Lung (tissue), 11 donors: ENCODE measurements at regions not wholly inside any gene's neighbourhood (a gene's known extent, or its start where the extent isn't known, plus 50 kb on each side); places are given as distances from the start of the nearest gene placed in this dataset.

Experiments used
- ATAC-seq: fragments of 200-7000 bp; cut with Tn5 transposase; one replicate; pipeline ENCODE4 v1.9.1; 2020; ENCODE audit warnings: moderate number of reproducible peaks; ENCODE audit not compliant: insufficient read depth, low FRiP score
- DNase-seq, 3 donors: peaks; one replicate each; pipeline ENCODE4 v3.0.0-alpha.2; 2013 to 2017
- H3K27ac ChIP-seq, 2 donors: one replicate each; pipeline ENCODE4 v1.5.1; 2013; ENCODE audit warnings: mild to moderate bottlenecking in 2 of 2, moderate library complexity in 2 of 2, control low read depth in 1 of 2, inconsistent platforms in 1 of 2, low read depth in 1 of 2, low read length in 1 of 2
- H3K27me3 ChIP-seq, 3 donors: one replicate each; pipeline ENCODE4 v1.5.1; 2013; ENCODE audit warnings: low read length in 2 of 3; ENCODE audit not compliant: control insufficient read depth in 3 of 3, insufficient read depth in 3 of 3
- H3K36me3 ChIP-seq, 4 donors: one replicate each; pipeline ENCODE4 v1.5.1; 2013; ENCODE audit warnings: low read length in 4 of 4, mild to moderate bottlenecking in 1 of 4, moderate library complexity in 1 of 4; ENCODE audit not compliant: control insufficient read depth in 4 of 4, insufficient read depth in 4 of 4
- H3K4me1 ChIP-seq, 5 donors: one replicate each; pipeline ENCODE4 v1.5.1; 2013; ENCODE audit warnings: low read length in 5 of 5, mild to moderate bottlenecking in 2 of 5, moderate library complexity in 1 of 5; ENCODE audit not compliant: control insufficient read depth in 5 of 5, insufficient read depth in 5 of 5
- H3K4me3 ChIP-seq: one replicate; pipeline ENCODE4 v1.5.1; 2013; ENCODE audit warnings: mild to moderate bottlenecking, control low read depth, moderate library complexity
- H3K9ac ChIP-seq, 2 donors: one replicate each; pipeline ENCODE4 v1.5.1; 2013; ENCODE audit warnings: low read length in 2 of 2, control low read depth in 1 of 2; ENCODE audit not compliant: insufficient read depth in 1 of 2
- H3K9me3 ChIP-seq, 4 donors: one replicate each; pipeline ENCODE4 v1.5.1; 2013; ENCODE audit warnings: low read length in 3 of 4, mild to moderate bottlenecking in 1 of 4, moderate library complexity in 1 of 4; ENCODE audit not compliant: control insufficient read depth in 4 of 4, insufficient read depth in 3 of 4
- CTCF ChIP-seq: IDR thresholded peaks from 2 replicates; pipeline ENCODE4 v1.5.1; 2012; ENCODE audit warnings: mild to moderate bottlenecking; ENCODE audit errors: control extremely low read depth, extremely low read depth
- WGBS, 2 donors: extraction: QIAGEN DNeasy Blood & Tissue Kit; methylation state at CpG; one replicate each; pipeline ENCODE4 v1.1.7; 2013; 5-methylcytosine and 5-hydroxymethylcytosine counted together
- donor health status: control.
- donor health status: control.
- donor health status: Bipolar disorder and iron deficiency.
- donor health status: healthy.
- donor health status: DM: yes; HTN: yes; CAD: no.

- 85% methylated on average over 2 of the region's 2 CpGs for WGBS, 2 donors
- Histone ChIP-seq H3K9ac (no peak overlapping the region), H3K4me3 (no peak overlapping the region), H3K9me3 (peaks cover 0 to 2% (median under 1%) of the 10 kb centered on the region in 4 donors), H3K36me3 (no peaks in the 10 kb centered on the region), H3K27me3 (no peaks in the 10 kb centered on the region), H3K27ac (no peak overlapping the region), H3K4me1 (no peaks in the 10 kb centered on the region)
- TF ChIP-seq CTCF: no peak
- DNase-seq (no peak), ATAC-seq (no peak)
These were observed 156.5 kb upstream of the BRINP3 start for GRCh38 chr1:190634134-190634533.

- ATAC-seq (no peak), DNase-seq (no peak)
- TF ChIP-seq CTCF: no peak
- H3K4me1 ChIP-seq: no peaks in the 10 kb centered on the region
- no peaks in the 10 kb centered on the region for H3K36me3 ChIP-seq
- H3K4me3 ChIP-seq: no peak overlapping the region
- H3K9ac ChIP-seq: no peak overlapping the region
- H3K27me3 ChIP-seq: no peaks in the 10 kb centered on the region
- H3K9me3 ChIP-seq: no peaks in the 10 kb centered on the region
- no peak overlapping the region for H3K27ac ChIP-seq
These were observed 171.9 kb upstream of the BRINP3 start for GRCh38 chr1:190649553-190649952.

DNA sequence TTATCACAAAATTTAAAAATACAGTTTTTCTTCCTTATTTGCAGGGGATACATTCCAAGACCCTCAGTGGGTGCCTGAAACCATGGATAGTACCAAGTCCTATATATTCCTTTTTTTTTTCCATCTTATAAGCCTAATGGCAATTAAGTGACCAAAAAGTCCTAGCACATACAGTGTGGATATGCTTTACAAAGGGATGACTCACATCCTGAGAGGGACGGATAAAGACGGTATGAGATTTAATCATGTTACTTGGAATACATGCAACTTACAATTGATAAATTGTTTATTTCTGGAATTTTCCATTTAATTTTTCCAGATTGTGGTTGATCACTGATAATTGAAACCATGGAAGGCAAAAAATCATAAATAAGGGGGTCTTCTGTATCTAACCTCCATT is 181.2 kb upstream of the BRINP3 start:
- no peaks in the 10 kb centered on the region for H3K36me3 ChIP-seq
- 77 to 93% methylated on average over 2 of the region's 2 CpGs for WGBS, 2 donors
- no peaks in the 10 kb centered on the region for H3K4me1 ChIP-seq
- H3K9ac ChIP-seq: no peak overlapping the region
- no peak for ATAC-seq
- no peak overlapping the region for H3K4me3 ChIP-seq
- no peaks in the 10 kb centered on the region for H3K9me3 ChIP-seq
- DNase-seq: no peak
- TF ChIP-seq CTCF: no peak
- H3K27me3 ChIP-seq: no peaks in the 10 kb centered on the region
- H3K27ac ChIP-seq: no peak overlapping the region

- no peak for DNase-seq
- H3K36me3 ChIP-seq: no peaks in the 10 kb centered on the region
- 81% methylated on average over 1 of the region's 1 CpG for WGBS, 2 donors
- H3K27ac ChIP-seq: no peak overlapping the region
- no peak for TF ChIP-seq CTCF
- ATAC-seq: no peak
- no peaks in the 10 kb centered on the region for H3K27me3 ChIP-seq
- H3K4me1 ChIP-seq: no peaks in the 10 kb centered on the region
- no peak overlapping the region for H3K9ac ChIP-seq
- H3K4me3 ChIP-seq: no peak overlapping the region
- no peaks in the 10 kb centered on the region for H3K9me3 ChIP-seq
These were observed 186.3 kb upstream of the BRINP3 start for GRCh38 chr1:190663962-190664361.
